Vagina (tissue), 2 donors: ENCODE measurements at regions not wholly inside any gene's neighbourhood (a gene's known extent, or its start where the extent isn't known, plus 50 kb on each side); places are given as distances from the start of the nearest gene placed in this dataset.

Experiments used
- CTCF ChIP-seq, 3 experiments: fragments of 450-650 bp in 2 of 3; fragments of 200-600 bp in 1 of 3; sonication (generic) in 1 of 3; IDR thresholded peaks; one replicate each; pipeline ENCODE4 v1.5.1; 2017 to 2019; ENCODE audit warnings: antibody characterized with exemption in 3 of 3, mild to moderate bottlenecking in 2 of 3, moderate library complexity in 2 of 3
- POLR2AphosphoS5 ChIP-seq, 2 donors: sonication (generic); formaldehyde crosslinking; IDR thresholded peaks; one replicate each; pipeline ENCODE4 v1.9.0; 2017; ENCODE audit warnings: antibody characterized with exemption in 2 of 2, mild to moderate bottlenecking in 2 of 2, low read depth in 1 of 2; ENCODE audit not compliant: insufficient read depth in 1 of 2

GRCh38 chrX:39966176-39966575, 131.6 kb downstream of the BCOR start:
- TF ChIP-seq CTCF (IDR thresholded peaks at IDR 0.05) (no peak), POLR2AphosphoS5 (IDR thresholded peaks at IDR 0.05; ENCODE audit: insufficient read depth in 1 of 2, low read depth in 1 of 2) (no peak)
